Gastrocnemius medialis (tissue), 4 donors: ENCODE measurements at regions not wholly inside any gene's neighbourhood (a gene's known extent, or its start where the extent isn't known, plus 50 kb on each side); places are given as distances from the start of the nearest gene placed in this dataset.

Experiments
- ATAC-seq, 2 donors: fragments of 150-250 bp; one replicate each; pipeline ENCODE4 v1.9.1; 2016
- DNase-seq, 2 donors: peaks; one replicate each; pipeline ENCODE4 v3.0.0-alpha.2; 2019
- H3K27ac ChIP-seq, 4 donors: fragments of 200-600 bp; sonication (generic); 1 replicate in 1 of 4; 2 replicates in 3 of 4; pipeline ENCODE4 v1.5.1; 2016 to 2018; ENCODE audit warnings: mild to moderate bottlenecking in 2 of 4, moderate library complexity in 1 of 4
- H3K27me3 ChIP-seq, 3 donors: fragments of 200-600 bp; sonication (generic) in 2 of 3; 1 replicate in 1 of 3; 2 replicates in 2 of 3; pipeline versions ENCODE4 v1.5.1 to v1.6.0; 2016 to 2019; ENCODE audit warnings: mild to moderate bottlenecking in 1 of 3, moderate library complexity in 1 of 3
- H3K36me3 ChIP-seq, 2 donors: fragments of 200-600 bp; sonication (generic) in 1 of 2; one replicate each; pipeline ENCODE4 v1.5.1; 2017 to 2018
- H3K4me1 ChIP-seq, 2 donors: fragments of 200-600 bp; sonication (generic) in 1 of 2; one replicate each; pipeline ENCODE4 v1.5.1; 2016 to 2017; ENCODE audit warnings: mild to moderate bottlenecking in 2 of 2
- H3K4me3 ChIP-seq, 4 donors: fragments of 200-600 bp; sonication (generic) in 3 of 4; 1 replicate in 1 of 4; 2 replicates in 3 of 4; pipeline ENCODE4 v1.5.1; 2016 to 2019; ENCODE audit warnings: mild to moderate bottlenecking in 2 of 4
- H3K9me3 ChIP-seq, 3 donors: fragments of 200-600 bp; sonication (generic) in 2 of 3; 1 replicate in 1 of 3; 2 replicates in 2 of 3; pipeline ENCODE4 v1.5.1; 2016 to 2019
- POLR2A ChIP-seq, 2 donors: fragments of 450-650 bp; IDR thresholded peaks; one replicate each; pipeline ENCODE4 v1.6.1; 2017; ENCODE audit warnings: antibody characterized with exemption in 2 of 2, mild to moderate bottlenecking in 2 of 2, moderate library complexity in 2 of 2
- in situ Hi-C, 4 donors: fragments of 200-750 bp; cut with MboI; loops; one replicate each; pipeline versions ENCODE4 v1.15.0 to v1.8.0; 2017; ENCODE audit warnings: low sequenced_read_pairs in 4 of 4
- intact Hi-C: fragments of 100-400 bp; cut with DNase I; formaldehyde crosslinking; loops from one replicate; pipeline ENCODE4 v1.15.1; 2023; ENCODE audit warnings: low total_unique reads
- TF ChIP-seq, protein P1 (sequence below), 5 experiments: fragments of 450-650 bp in 3 of 5; fragments of 200-600 bp in 2 of 5; sonication (generic) in 2 of 5; IDR thresholded peaks in 4 of 5; conservative IDR thresholded peaks in 1 of 5; 1 replicate in 4 of 5; 2 replicates in 1 of 5; pipeline ENCODE4 v1.5.1; 2016 to 2019; ENCODE audit warnings: antibody characterized with exemption in 5 of 5, mild to moderate bottlenecking in 3 of 5, moderate library complexity in 3 of 5

DNA sequence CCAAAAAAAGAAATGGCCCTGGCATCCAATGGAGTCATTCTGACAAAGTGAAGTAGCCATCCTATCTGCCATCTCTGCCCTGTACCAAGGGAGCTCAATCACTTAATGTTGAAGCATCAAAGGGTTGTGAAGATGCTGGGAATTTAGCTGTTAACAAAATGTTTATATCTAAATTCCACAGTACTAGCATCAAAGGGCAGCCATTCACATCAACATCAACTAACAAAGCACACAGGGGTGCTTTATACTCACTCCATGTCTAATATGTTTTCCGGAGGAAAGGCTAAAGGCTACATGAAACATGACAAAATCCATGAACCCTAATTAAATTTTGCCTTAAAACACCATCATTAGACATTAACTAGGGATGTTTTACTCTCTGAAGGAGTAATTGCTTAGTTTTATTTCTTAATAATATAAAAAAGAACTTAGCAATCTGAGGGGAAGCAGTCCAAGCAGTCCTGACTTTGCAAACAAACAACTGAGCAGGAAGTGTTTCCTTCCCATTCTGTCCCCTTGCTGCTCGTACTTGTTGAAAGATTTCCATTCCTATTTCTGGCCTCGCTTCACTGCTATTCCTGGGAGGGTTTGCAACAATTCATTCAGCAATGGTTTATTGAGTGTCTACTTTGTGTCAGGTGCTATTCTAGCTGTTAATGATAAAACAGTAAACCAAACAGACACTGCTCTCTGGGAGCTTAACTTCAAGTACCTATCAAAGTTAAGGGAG lies 208.6 kb upstream of the SLC7A11 start:
- TF ChIP-seq POLR2A (IDR thresholded peaks at IDR 0.05) = no peak
- TF ChIP-seq, protein P1, sequence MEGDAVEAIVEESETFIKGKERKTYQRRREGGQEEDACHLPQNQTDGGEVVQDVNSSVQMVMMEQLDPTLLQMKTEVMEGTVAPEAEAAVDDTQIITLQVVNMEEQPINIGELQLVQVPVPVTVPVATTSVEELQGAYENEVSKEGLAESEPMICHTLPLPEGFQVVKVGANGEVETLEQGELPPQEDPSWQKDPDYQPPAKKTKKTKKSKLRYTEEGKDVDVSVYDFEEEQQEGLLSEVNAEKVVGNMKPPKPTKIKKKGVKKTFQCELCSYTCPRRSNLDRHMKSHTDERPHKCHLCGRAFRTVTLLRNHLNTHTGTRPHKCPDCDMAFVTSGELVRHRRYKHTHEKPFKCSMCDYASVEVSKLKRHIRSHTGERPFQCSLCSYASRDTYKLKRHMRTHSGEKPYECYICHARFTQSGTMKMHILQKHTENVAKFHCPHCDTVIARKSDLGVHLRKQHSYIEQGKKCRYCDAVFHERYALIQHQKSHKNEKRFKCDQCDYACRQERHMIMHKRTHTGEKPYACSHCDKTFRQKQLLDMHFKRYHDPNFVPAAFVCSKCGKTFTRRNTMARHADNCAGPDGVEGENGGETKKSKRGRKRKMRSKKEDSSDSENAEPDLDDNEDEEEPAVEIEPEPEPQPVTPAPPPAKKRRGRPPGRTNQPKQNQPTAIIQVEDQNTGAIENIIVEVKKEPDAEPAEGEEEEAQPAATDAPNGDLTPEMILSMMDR (IDR thresholded peaks at IDR 0.05 in 4 of 5, conservative IDR thresholded peaks at IDR 0.05 in 1 of 5) = no peak
- H3K27me3 ChIP-seq = no peaks in the 10 kb centered on the region
- no peaks in the 10 kb centered on the region for H3K4me1 ChIP-seq
- in situ Hi-C loops (no loop called here), intact Hi-C loops (no loop called here)
- no peak for DNase-seq
- H3K9me3 ChIP-seq = no peaks in the 10 kb centered on the region
- no peak for ATAC-seq
- no peaks in the 10 kb centered on the region for H3K36me3 ChIP-seq
- no peak overlapping the region for H3K27ac ChIP-seq
- no peak overlapping the region for H3K4me3 ChIP-seq

DNA sequence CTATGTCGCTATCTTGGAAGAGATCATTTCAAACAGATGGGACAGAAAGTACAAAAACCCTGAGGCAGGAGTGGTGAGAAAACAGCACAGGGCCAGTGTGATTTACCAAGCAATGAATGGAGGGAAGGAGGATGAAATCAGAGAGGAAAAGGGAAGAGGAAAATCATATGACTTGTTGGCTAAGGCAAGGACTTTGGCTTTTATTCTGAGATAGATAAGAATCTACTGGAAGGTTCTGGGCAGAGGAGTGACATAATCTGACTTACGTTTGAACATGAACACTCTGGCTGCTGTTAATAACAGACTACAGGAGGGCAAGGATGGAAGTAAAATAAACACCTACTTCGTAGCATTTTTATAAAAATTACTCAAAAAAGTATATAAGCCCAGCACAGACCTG lies 207.8 kb upstream of the SLC7A11 start:
- H3K4me3 ChIP-seq = no peak overlapping the region
- no peak overlapping the region for H3K27ac ChIP-seq
- intact Hi-C loops (no loop called here), in situ Hi-C loops (no loop called here)
- no peaks in the 10 kb centered on the region for H3K27me3 ChIP-seq
- no peak for TF ChIP-seq POLR2A (IDR thresholded peaks at IDR 0.05)
- TF ChIP-seq, protein P1 (IDR thresholded peaks at IDR 0.05 in 4 of 5, conservative IDR thresholded peaks at IDR 0.05 in 1 of 5) = no peak
- no peaks in the 10 kb centered on the region for H3K9me3 ChIP-seq
- no peaks in the 10 kb centered on the region for H3K36me3 ChIP-seq
- ATAC-seq = no peak
- H3K4me1 ChIP-seq = no peaks in the 10 kb centered on the region
- no peak for DNase-seq

DNA sequence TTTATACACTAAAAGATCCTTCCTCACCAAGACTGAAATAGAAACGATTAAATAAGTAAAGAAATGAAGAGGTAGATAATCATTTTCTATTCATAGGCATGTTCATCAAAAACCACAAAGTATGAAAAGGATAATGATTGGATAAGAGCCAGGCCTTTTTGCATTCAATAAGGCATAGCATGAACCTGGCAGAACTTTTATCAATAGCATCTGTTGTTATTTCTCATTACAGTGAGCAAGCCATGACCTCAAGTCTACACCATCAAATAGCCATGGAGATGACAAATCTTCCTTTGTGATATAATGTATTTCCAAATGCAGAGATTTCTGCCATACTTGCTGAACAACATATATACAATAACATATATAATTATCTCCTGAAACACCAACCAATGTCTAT lies 206.0 kb upstream of the SLC7A11 start:
- H3K4me1 ChIP-seq = no peaks in the 10 kb centered on the region
- no peak for TF ChIP-seq POLR2A (IDR thresholded peaks at IDR 0.05)
- TF ChIP-seq, protein P1 (IDR thresholded peaks at IDR 0.05 in 4 of 5, conservative IDR thresholded peaks at IDR 0.05 in 1 of 5) = no peak
- in situ Hi-C loops (no loop called here), intact Hi-C loops (no loop called here)
- no peak overlapping the region for H3K4me3 ChIP-seq
- no peak overlapping the region for H3K27ac ChIP-seq
- H3K27me3 ChIP-seq = no peaks in the 10 kb centered on the region
- ATAC-seq = no peak
- DNase-seq = no peak
- no peaks in the 10 kb centered on the region for H3K36me3 ChIP-seq
- no peaks in the 10 kb centered on the region for H3K9me3 ChIP-seq

DNA sequence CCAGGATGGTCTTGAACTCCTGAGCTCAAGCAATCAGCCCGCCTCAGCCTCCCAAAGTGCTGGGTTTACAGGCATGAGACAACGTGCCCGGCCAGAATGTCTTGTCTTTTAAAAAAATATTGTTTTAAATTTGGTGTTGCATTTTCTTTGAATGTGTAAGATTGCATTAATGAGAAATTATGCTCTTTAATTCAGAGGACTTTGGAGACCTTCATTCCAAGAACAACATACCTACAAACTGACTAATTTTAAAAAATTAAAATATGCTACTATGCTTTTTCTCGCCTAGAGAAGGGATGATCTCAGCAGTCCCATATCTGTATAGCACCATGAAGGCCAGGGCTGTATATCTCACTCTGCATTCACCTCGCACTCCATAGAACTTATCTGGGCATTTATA lies 204.3 kb upstream of the SLC7A11 start:
- H3K36me3 ChIP-seq = no peaks in the 10 kb centered on the region
- H3K4me1 ChIP-seq = no peaks in the 10 kb centered on the region
- no peak for ATAC-seq
- in situ Hi-C loops (no loop called here), intact Hi-C loops (no loop called here)
- DNase-seq = no peak
- H3K27ac ChIP-seq = no peak overlapping the region
- H3K4me3 ChIP-seq = no peak overlapping the region
- H3K9me3 ChIP-seq = no peaks in the 10 kb centered on the region
- TF ChIP-seq, protein P1 (IDR thresholded peaks at IDR 0.05 in 4 of 5, conservative IDR thresholded peaks at IDR 0.05 in 1 of 5) = no peak
- no peak for TF ChIP-seq POLR2A (IDR thresholded peaks at IDR 0.05)
- H3K27me3 ChIP-seq = no peaks in the 10 kb centered on the region

DNA sequence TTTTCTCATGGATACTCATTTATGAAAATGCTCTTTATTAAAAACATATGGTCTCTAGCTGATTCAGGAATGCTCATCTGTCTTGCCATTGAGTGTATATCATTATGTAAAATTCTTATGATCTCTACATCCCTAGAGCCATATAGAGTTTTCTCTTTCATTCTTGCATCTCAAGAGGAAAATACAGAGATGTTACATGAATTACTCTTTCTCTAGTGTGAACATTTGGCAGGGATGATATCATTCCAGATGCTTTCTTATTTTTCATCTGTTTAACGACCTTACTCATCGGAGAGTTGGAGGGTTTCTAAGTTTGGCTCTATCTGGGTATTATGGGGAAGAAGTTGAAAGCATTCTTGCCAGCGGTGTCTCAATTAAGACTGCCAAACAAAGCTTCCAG lies 202.9 kb upstream of the SLC7A11 start:
- no peak for ATAC-seq
- no peaks in the 10 kb centered on the region for H3K36me3 ChIP-seq
- intact Hi-C loops = no loop called here

More for the DNA sequence above, 202.9 kb upstream of the SLC7A11 start:
- Histone ChIP-seq H3K4me3 (no peak overlapping the region), H3K27ac (no peak overlapping the region), H3K9me3 (peaks cover 0 to 3% (median 0%) of the 10 kb centered on the region in 3 donors), H3K4me1 (no peaks in the 10 kb centered on the region), H3K27me3 (no peaks in the 10 kb centered on the region)
- no peak for TF ChIP-seq POLR2A (IDR thresholded peaks at IDR 0.05)
- TF ChIP-seq, protein P1 (IDR thresholded peaks at IDR 0.05 in 4 of 5, conservative IDR thresholded peaks at IDR 0.05 in 1 of 5) = no peak
- in situ Hi-C loops = no loop called here
- DNase-seq = no peak
